Ascending aorta (tissue), 2 donors: ENCODE measurements at regions not wholly inside any gene's neighbourhood (a gene's known extent, or its start where the extent isn't known, plus 50 kb on each side); places are given as distances from the start of the nearest gene placed in this dataset.

Experiments used
- DNase-seq, 2 donors: peaks; one replicate each; pipeline ENCODE4 v3.0.0-alpha.2; 2019; ENCODE audit warnings: low spot score in 2 of 2
- H3K27ac ChIP-seq, 2 donors: fragments of 200-600 bp; sonication (generic); one replicate each; pipeline ENCODE4 v1.5.1; 2016 to 2017; ENCODE audit warnings: mild to moderate bottlenecking in 1 of 2
- H3K27me3 ChIP-seq: fragments of 200-600 bp; sonication (generic); one replicate; pipeline ENCODE4 v1.5.1; 2017
- H3K36me3 ChIP-seq, 2 donors: fragments of 200-600 bp; sonication (generic); one replicate each; pipeline ENCODE4 v1.5.1; 2016
- H3K4me1 ChIP-seq, 2 donors: fragments of 200-600 bp; sonication (generic); one replicate each; pipeline ENCODE4 v1.5.1; 2016 to 2017; ENCODE audit warnings: mild to moderate bottlenecking in 1 of 2
- H3K4me3 ChIP-seq, 2 donors: fragments of 200-600 bp; sonication (generic); one replicate each; pipeline ENCODE4 v1.5.1; 2016 to 2017; ENCODE audit warnings: mild to moderate bottlenecking in 1 of 2
- H3K9me3 ChIP-seq, 2 donors: fragments of 200-600 bp; sonication (generic); one replicate each; pipeline ENCODE4 v1.5.1; 2016
- intact Hi-C: fragments of 100-400 bp; cut with DNase I; formaldehyde crosslinking; loops from one replicate; pipeline ENCODE4 v1.15.1; 2023
- TF ChIP-seq, protein P1 (sequence below), 3 experiments: fragments of 200-600 bp in 2 of 3; fragments of 450-650 bp in 1 of 3; sonication (generic) in 2 of 3; IDR thresholded peaks; one replicate each; pipeline ENCODE4 v1.5.1; 2016 to 2019; ENCODE audit warnings: antibody characterized with exemption in 3 of 3, mild to moderate bottlenecking in 1 of 3, moderate library complexity in 1 of 3

DNA sequence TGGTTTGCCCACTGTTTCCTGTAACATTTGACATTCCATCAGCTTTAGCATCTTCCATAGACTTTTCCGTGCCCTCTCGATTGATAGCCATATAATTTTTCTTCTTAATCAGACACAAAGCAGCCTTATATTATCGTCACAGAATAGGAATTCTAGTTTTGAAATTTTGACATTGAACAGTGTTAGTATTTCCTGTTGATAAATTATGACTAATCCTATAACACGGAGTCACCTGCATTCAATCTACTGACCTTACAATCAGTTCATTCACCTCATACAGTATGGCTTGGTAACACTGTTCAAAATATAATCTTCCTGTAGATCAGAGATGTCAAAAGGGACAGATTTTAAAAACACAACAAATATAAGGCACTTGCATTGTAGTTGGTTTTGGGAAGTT, 423.7 kb downstream of the C3orf38 start:
- TF ChIP-seq, protein P1, sequence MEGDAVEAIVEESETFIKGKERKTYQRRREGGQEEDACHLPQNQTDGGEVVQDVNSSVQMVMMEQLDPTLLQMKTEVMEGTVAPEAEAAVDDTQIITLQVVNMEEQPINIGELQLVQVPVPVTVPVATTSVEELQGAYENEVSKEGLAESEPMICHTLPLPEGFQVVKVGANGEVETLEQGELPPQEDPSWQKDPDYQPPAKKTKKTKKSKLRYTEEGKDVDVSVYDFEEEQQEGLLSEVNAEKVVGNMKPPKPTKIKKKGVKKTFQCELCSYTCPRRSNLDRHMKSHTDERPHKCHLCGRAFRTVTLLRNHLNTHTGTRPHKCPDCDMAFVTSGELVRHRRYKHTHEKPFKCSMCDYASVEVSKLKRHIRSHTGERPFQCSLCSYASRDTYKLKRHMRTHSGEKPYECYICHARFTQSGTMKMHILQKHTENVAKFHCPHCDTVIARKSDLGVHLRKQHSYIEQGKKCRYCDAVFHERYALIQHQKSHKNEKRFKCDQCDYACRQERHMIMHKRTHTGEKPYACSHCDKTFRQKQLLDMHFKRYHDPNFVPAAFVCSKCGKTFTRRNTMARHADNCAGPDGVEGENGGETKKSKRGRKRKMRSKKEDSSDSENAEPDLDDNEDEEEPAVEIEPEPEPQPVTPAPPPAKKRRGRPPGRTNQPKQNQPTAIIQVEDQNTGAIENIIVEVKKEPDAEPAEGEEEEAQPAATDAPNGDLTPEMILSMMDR (IDR thresholded peaks at IDR 0.05), result no peak
- Histone ChIP-seq H3K9me3 (no peaks in the 10 kb centered on the region), H3K4me1 (no peaks in the 10 kb centered on the region), H3K36me3 (no peaks in the 10 kb centered on the region), H3K27me3 (no peaks in the 10 kb centered on the region), H3K27ac (no peak overlapping the region), H3K4me3 (no peak overlapping the region)
- no peak for DNase-seq
- intact Hi-C loops, result no loop called here

DNA sequence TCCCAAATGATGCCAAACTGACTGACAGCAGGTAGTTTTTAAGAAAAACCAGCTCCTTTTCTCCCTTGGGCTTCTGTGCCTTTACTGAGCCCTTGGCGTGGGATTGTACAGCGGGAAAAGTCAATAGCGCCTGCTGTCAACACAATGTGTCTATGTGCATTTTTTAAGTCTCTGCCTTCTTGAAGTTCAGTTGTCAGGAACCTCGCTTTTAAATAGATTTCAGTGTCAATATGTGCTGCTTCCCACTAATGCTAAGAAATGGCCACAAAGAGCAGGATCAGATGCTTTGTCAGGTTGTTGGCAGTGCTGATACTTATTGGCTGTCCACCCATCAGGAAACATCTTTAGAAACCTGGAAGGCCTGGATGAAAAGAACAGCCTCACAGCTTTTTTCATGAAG, 424.4 kb downstream of the C3orf38 start:
- DNase-seq, result no peak
- Histone ChIP-seq H3K4me1 (no peaks in the 10 kb centered on the region), H3K9me3 (no peaks in the 10 kb centered on the region), H3K36me3 (no peaks in the 10 kb centered on the region), H3K27me3 (no peaks in the 10 kb centered on the region), H3K27ac (no peak overlapping the region), H3K4me3 (no peak overlapping the region)
- TF ChIP-seq, protein P1 (IDR thresholded peaks at IDR 0.05), result no peak
- intact Hi-C loops, result no loop called here

DNA sequence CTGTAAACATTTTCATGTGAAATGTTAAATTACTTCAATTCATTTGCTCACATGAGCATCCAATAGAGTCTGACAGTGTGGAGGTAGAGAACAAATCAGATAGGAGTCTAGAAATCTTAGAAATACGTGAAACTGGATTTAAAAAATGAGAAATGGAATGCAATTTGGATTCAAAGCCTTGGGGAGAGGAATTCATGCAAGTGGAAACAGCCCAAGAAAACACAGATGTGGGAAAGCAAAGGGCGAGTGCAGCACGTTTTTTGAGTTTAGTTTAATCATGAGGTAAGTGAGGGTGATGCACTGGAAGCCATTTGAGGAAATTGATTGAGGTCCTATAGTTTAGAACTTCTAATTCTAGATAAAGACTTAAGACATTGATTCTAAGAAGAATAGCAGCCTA, 434.7 kb downstream of the C3orf38 start:
- H3K9me3 ChIP-seq, result no peaks in the 10 kb centered on the region
- no peak overlapping the region for H3K27ac ChIP-seq
- intact Hi-C loops, result no loop called here
- H3K4me1 ChIP-seq, result no peaks in the 10 kb centered on the region
- H3K27me3 ChIP-seq, result no peaks in the 10 kb centered on the region
- no peak for DNase-seq
- TF ChIP-seq, protein P1 (IDR thresholded peaks at IDR 0.05), result no peak
- no peaks in the 10 kb centered on the region for H3K36me3 ChIP-seq
- no peak overlapping the region for H3K4me3 ChIP-seq

DNA sequence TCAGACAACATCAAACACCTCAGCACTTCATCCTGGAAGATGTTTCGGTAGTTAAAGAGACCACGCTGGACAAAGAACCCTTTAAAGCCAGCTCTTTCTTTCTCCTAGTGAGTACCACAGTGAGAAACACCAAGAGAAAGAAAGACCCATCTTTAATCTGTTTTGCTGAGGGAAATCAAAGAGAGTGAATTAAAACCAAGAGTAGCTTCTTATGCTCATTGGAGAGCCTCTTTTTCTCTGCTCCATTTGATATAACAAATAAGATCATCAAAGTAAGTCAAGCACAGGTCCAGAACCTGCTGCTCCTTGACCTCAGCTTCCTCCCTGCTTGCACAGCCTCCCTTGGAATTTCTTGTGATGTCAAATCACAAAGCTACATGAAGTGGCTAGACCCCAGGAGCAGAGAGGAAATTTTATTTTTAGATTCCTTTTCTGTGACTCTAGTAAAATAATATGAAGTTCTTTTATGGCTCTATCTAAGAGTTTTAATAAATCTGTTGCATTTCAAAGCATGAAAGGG, 436.4 kb downstream of the C3orf38 start:
- no peaks in the 10 kb centered on the region for H3K9me3 ChIP-seq
- no peak overlapping the region for H3K27ac ChIP-seq
- H3K36me3 ChIP-seq, result no peaks in the 10 kb centered on the region
- H3K4me3 ChIP-seq, result no peak overlapping the region
- TF ChIP-seq, protein P1 (IDR thresholded peaks at IDR 0.05), result no peak
- no peak for DNase-seq
- H3K27me3 ChIP-seq, result no peaks in the 10 kb centered on the region
- H3K4me1 ChIP-seq, result no peaks in the 10 kb centered on the region
- intact Hi-C loops, result no loop called here

DNA sequence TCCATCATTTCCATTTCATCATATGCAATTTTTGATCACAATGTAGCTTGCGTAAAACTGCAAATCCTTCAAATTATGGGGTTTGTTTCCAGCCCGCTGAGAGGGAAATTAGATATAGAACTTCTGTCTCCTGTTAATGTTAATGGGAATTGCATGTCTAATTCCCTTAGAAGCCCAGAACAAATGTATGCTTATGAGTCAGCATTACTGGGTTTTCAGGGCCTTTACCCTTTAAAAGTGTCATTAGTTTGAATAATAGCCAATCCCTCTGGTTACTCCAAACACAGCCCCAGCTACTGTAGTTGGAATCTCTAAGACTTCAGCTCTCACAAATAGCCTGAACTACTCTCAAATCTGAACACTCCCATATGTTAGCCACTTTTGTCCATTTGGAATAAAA, 439.4 kb downstream of the C3orf38 start:
- Histone ChIP-seq H3K27me3 (no peaks in the 10 kb centered on the region), H3K27ac (no peak overlapping the region), H3K4me1 (no peaks in the 10 kb centered on the region), H3K36me3 (no peaks in the 10 kb centered on the region), H3K4me3 (no peak overlapping the region), H3K9me3 (no peaks in the 10 kb centered on the region)
- TF ChIP-seq, protein P1 (IDR thresholded peaks at IDR 0.05), result no peak
- intact Hi-C loops, result no loop called here
- DNase-seq, result no peak

DNA sequence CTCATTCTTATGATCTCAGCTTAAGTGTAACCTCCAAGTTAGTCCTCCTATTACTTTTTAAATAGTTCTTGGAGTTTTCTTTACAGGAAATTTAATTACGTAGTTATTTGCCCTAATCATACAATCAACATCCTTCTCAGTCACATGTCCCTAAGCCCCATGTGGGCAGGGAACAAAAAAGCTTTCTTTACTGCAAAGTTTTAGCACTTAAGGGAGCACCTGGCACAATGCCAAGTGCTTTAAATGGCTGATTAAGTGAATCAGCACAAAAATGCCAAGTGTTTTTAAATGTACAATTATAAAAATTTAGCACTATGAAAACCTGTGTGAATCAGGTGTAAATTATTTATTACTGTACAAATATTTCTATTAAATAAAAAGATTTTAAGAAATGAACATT, 445.3 kb downstream of the C3orf38 start:
- Histone ChIP-seq H3K27ac (no peak overlapping the region), H3K9me3 (no peaks in the 10 kb centered on the region), H3K36me3 (no peaks in the 10 kb centered on the region), H3K4me1 (no peaks in the 10 kb centered on the region), H3K4me3 (no peak overlapping the region), H3K27me3 (no peaks in the 10 kb centered on the region)
- TF ChIP-seq, protein P1 (IDR thresholded peaks at IDR 0.05), result no peak
- intact Hi-C loops, result no loop called here
- no peak for DNase-seq
